Naive thymus-derived CD8-positive, alpha-beta T cell (primary cell): ENCODE measurements at regions not wholly inside any gene's neighbourhood (a gene's known extent, or its start where the extent isn't known, plus 50 kb on each side); places are given as distances from the start of the nearest gene placed in this dataset.

Experiments
- ATAC-seq, 2 donors: fragments of 150-1000 bp; cut with Tn5 transposase in 1 of 2; sonication (Bioruptor Pico), chemical (Tn5 transposase) in 1 of 2; 1 replicate in 1 of 2; 2 replicates in 1 of 2; pipeline ENCODE4 v1.10.0; 2021; ENCODE audit warnings: mild to moderate bottlenecking in 2 of 2, moderate library complexity in 2 of 2
- POLR2A ChIA-PET: fragments of 350-600 bp; sonication (Branson Sonifier 250); formaldehyde crosslinking; loops from one replicate; lab custom pipeline; 2021; ENCODE audit warnings: antibody characterized with exemption; lab: Charles Lee
- DNase-seq, 10 donors: peaks; one replicate each; pipeline versions ENCODE4 v3.0.0 to v3.0.0-alpha.2; 2020 to 2022
- H3K27ac Mint-ChIP-seq, 10 donors: one replicate each; pipeline ENCODE4 v1.8.0; 2020 to 2022; ENCODE audit warnings: mild to moderate bottlenecking in 10 of 10, mixed read lengths in 10 of 10, moderate library complexity in 4 of 10, inconsistent platforms in 1 of 10
- H3K27me3 Mint-ChIP-seq, 5 donors: one replicate each; pipeline ENCODE4 v1.8.0; 2021 to 2022; ENCODE audit warnings: mixed read lengths in 5 of 5
- H3K36me3 Mint-ChIP-seq, 3 donors: one replicate each; pipeline ENCODE4 v1.8.0; 2020 to 2022; ENCODE audit warnings: mixed read lengths in 3 of 3, mild to moderate bottlenecking in 2 of 3, inconsistent platforms in 1 of 3
- H3K4me1 Mint-ChIP-seq, 4 donors: one replicate each; pipeline ENCODE4 v1.8.0; 2021 to 2022; ENCODE audit warnings: mixed read lengths in 4 of 4
- H3K4me3 Mint-ChIP-seq, 10 donors: one replicate each; pipeline ENCODE4 v1.8.0; 2020 to 2022; ENCODE audit warnings: mild to moderate bottlenecking in 10 of 10, mixed read lengths in 10 of 10, moderate library complexity in 6 of 10, inconsistent platforms in 1 of 10
- H3K9me3 Mint-ChIP-seq, 9 donors: one replicate each; pipeline ENCODE4 v1.8.0; 2020 to 2022; ENCODE audit warnings: mixed read lengths in 9 of 9, mild to moderate bottlenecking in 3 of 9, inconsistent platforms in 1 of 9, moderate library complexity in 1 of 9

GRCh38 chr1:30035522-30036228 lies 687.7 kb downstream of the MATN1 start:
- no peak for DNase-seq
- Mint-ChIP-seq H3K27ac (no peak overlapping the region), H3K36me3 (peaks cover 0 to 4% (median 0%) of the 10 kb centered on the region in 3 donors), H3K4me3 (no peak overlapping the region), H3K27me3 (peaks cover 0 to 32% (median 16%) of the 10 kb centered on the region in 5 donors), H3K4me1 (no peaks in the 10 kb centered on the region), H3K9me3 (peaks cover 0 to 15% (median 4%) of the 10 kb centered on the region in 9 donors)
- ATAC-seq = no peak
- POLR2A ChIA-PET = no interaction called here

DNA sequence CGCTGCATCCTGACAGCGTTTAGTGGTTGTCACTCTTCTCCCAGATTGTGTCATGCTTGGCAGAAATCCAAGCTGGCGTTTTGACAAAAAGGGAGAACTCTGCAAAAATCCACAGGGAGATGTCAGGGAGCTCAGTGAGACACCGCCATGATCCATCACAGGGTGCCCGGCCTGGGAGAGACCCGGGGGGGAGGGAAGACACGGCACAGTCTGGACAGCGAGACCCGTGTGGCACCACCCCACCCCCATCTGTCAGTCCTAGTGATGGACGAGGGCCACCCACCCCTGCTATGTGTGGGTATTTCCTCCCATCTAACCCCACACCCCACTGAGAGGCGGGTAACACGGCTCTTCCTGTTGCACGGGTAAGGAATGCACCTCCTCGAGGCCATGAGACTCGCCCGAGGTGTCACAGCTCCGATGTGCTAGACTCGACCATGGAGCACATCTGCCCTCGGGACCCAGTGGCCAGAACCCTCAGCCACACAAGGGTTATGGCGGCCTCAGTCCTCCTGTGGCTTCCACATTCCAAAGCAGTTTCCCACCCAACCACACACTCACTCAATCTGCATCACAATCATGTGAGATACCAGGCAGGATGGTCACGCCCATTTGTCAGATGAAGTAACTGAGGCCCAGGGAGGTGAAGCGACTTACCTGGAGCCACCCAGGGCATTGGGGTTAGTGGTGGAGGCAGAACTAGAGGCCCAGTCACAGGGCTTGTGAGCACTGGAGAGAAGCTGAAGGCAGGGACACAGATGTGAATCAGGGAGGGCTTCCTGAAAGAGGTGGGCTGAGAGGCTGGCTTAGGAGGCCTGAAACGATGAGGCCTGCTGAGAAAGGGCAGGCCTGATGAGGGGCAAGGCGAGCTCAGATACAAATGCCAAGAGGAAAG lies 688.5 kb downstream of the MATN1 start:
- POLR2A ChIA-PET = no interaction called here
- Mint-ChIP-seq H3K27ac (no peak overlapping the region), H3K4me3 (no peak overlapping the region), H3K27me3 (peaks cover 0 to 25% (median 16%) of the 10 kb centered on the region in 5 donors), H3K9me3 (peaks cover 0 to 15% (median 4%) of the 10 kb centered on the region in 9 donors), H3K4me1 (no peaks in the 10 kb centered on the region), H3K36me3 (peaks cover 0 to 4% (median 0%) of the 10 kb centered on the region in 3 donors)
- DNase-seq = peak in 1 of 10 donors; percentile 53
- no peak for ATAC-seq

DNA sequence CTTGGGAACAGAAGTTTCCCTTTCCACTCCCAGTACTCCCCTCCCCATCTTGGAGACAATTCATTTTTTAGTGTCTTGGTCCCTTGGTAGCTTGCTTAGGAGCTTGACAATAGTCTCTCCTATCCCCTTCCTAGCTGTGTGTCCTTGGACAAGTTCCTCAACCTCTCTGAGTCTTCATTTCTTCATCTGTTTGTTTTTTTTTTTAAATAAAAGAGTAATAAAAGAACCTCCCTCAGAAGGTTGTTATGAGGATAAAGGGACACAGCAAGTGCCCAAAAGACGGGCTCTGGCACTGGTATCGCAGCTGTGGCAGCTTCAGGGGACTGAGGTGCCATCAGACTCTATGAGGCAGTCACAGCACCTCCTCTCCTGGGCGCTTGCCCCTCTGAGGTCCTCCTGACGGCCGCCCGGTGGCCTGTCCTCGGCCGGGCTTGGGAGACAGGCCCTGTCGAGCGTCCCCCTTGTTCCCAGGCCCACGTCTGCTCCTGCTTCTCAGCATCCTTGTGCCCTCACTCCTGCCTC lies 689.2 kb downstream of the MATN1 start:
- peaks cover 0 to 19% (median 13%) of the 10 kb centered on the region in 5 donors for H3K27me3 Mint-ChIP-seq
- H3K9me3 Mint-ChIP-seq = peaks cover 0 to 15% (median 4%) of the 10 kb centered on the region in 9 donors
- no peaks in the 10 kb centered on the region for H3K4me1 Mint-ChIP-seq
- H3K27ac Mint-ChIP-seq = no peak overlapping the region
- peaks cover 0 to 4% (median 0%) of the 10 kb centered on the region in 3 donors for H3K36me3 Mint-ChIP-seq
- DNase-seq (peak in 1 of 10 donors; percentile 21), ATAC-seq (no peak)
- POLR2A ChIA-PET = no interaction called here
- H3K4me3 Mint-ChIP-seq = no peak overlapping the region

DNA sequence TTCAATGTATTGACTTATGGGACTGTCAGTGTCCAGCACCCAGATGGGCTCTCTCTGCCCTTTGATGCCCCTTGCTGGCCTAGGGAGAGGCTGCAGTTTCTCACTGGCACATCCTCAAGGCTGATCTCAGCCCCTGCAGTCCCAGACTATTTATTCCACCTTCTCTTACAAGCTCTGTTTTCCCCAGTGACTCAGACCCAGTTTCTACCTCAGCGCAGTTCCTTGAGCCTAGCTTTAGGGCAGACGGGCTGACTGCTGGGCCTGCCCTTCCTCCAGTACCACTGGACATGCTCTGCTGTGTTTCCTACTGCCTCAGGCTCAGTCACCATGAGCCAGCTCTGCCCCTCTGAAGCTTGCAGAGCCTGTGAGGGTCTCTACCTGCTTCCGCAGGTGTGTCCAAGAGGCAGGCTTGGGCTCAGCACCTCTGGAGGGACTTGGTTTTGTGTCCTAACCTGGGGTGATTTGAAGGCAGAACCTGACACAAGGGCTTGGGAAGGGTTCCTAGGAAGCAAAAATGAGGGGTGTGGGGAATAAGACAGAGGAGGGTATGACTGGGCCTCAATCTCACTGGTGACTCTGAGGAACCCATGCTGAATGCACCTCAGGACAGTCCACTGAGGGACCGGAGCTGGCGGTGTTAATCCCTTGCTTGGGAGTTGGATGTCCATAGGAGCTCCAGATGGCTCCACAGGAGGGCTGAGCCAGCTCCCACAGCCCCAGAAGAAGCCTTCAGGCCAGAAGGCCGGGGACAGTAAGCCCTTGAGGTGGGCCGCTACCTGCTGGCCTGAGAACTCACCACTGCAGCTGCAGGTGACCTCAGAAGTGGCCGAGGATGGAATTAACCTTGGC lies 689.9 kb downstream of the MATN1 start:
- ATAC-seq = no peak
- peaks cover 0 to 4% (median 0%) of the 10 kb centered on the region in 3 donors for H3K36me3 Mint-ChIP-seq

DNA sequence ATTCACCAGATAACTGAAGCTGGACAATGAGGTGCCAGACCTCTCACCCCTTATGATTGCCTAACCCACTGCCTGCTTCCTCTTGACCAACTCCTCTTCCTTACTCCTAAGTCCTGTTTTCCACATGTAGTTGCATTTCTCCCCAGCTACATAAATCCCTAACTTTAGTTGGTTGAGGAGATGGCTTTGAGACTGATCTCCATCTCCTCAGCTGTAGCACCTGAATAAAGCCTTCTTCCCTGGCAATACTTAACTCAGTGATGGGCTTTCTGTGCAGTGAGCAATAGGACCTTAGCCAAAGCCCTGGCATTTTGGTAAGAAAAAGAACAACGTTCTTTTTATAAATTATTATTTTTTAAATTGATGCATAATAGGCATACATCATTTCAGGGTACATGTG lies 691.1 kb downstream of the MATN1 start:
- POLR2A ChIA-PET = no interaction called here
- Mint-ChIP-seq H3K27ac (no peak overlapping the region), H3K9me3 (peaks cover 0 to 15% (median 4%) of the 10 kb centered on the region in 9 donors), H3K4me1 (no peaks in the 10 kb centered on the region), H3K36me3 (peaks cover 0 to 4% (median 0%) of the 10 kb centered on the region in 3 donors), H3K27me3 (peaks cover 3 to 16% (median 9%) of the 10 kb centered on the region in 5 donors), H3K4me3 (no peak overlapping the region)
- no peak for ATAC-seq
- DNase-seq = no peak

More for the DNA sequence above, 689.9 kb downstream of the MATN1 start:
- H3K9me3 Mint-ChIP-seq = peaks cover 0 to 15% (median 4%) of the 10 kb centered on the region in 9 donors
- H3K4me1 Mint-ChIP-seq = no peaks in the 10 kb centered on the region
- POLR2A ChIA-PET = no interaction called here
- DNase-seq = no peak
- peaks cover 2 to 16% (median 14%) of the 10 kb centered on the region in 5 donors for H3K27me3 Mint-ChIP-seq
- no peak overlapping the region for H3K27ac Mint-ChIP-seq
- no peak overlapping the region for H3K4me3 Mint-ChIP-seq

- no peak for DNase-seq
- H3K36me3 Mint-ChIP-seq = peaks cover 0 to 4% (median 0%) of the 10 kb centered on the region in 3 donors
- no peak for ATAC-seq
- H3K27ac Mint-ChIP-seq = no peak overlapping the region
- H3K27me3 Mint-ChIP-seq = peaks cover 1 to 13% (median 7%) of the 10 kb centered on the region in 5 donors
- H3K9me3 Mint-ChIP-seq = peaks cover 0 to 15% (median 4%) of the 10 kb centered on the region in 9 donors
- POLR2A ChIA-PET = no interaction called here
- H3K4me3 Mint-ChIP-seq = no peak overlapping the region
- H3K4me1 Mint-ChIP-seq = no peaks in the 10 kb centered on the region
Measured at GRCh38 chr1:30029677-30030076, 693.7 kb downstream of the MATN1 start.

DNA sequence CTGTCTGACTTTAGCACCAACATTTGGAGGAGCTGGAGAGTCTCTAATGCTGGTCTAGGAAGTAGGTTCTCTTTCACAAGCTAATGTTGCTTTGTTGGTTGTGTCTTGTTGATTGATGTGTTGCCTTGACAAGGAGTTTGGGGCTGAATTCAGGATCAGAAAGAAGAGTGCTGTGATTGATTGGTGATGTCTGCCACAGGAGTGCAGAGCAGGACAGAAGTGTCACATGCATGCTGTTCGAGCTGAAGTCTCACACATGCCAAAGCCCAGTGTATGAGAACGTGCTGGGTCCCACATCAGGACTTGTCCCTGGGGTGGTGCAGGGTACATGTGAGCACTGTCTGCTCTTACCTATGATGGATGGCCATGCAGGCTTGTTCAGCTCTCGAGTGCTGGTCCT lies 694.4 kb downstream of the MATN1 start:
- H3K4me1 Mint-ChIP-seq = no peaks in the 10 kb centered on the region
- peaks cover 7 to 18% (median 9%) of the 10 kb centered on the region in 5 donors for H3K27me3 Mint-ChIP-seq
- no peak overlapping the region for H3K4me3 Mint-ChIP-seq
- ATAC-seq (no peak), DNase-seq (no peak)
- POLR2A ChIA-PET = no interaction called here
- H3K36me3 Mint-ChIP-seq = peaks cover 0 to 4% (median 0%) of the 10 kb centered on the region in 3 donors
- H3K27ac Mint-ChIP-seq = no peak overlapping the region
- peaks cover 0 to 15% (median 4%) of the 10 kb centered on the region in 9 donors for H3K9me3 Mint-ChIP-seq

- Mint-ChIP-seq H3K9me3 (peaks cover 0 to 11% (median 5%) of the 10 kb centered on the region in 9 donors), H3K4me1 (no peaks in the 10 kb centered on the region), H3K4me3 (no peak overlapping the region), H3K27ac (no peak overlapping the region), H3K27me3 (peaks cover 7 to 19% (median 15%) of the 10 kb centered on the region in 5 donors), H3K36me3 (peaks cover 0 to 4% (median 0%) of the 10 kb centered on the region in 3 donors)
- POLR2A ChIA-PET = no interaction called here
- ATAC-seq (no peak), DNase-seq (no peak)
Measured at GRCh38 chr1:30028283-30028682, 695.1 kb downstream of the MATN1 start.

DNA sequence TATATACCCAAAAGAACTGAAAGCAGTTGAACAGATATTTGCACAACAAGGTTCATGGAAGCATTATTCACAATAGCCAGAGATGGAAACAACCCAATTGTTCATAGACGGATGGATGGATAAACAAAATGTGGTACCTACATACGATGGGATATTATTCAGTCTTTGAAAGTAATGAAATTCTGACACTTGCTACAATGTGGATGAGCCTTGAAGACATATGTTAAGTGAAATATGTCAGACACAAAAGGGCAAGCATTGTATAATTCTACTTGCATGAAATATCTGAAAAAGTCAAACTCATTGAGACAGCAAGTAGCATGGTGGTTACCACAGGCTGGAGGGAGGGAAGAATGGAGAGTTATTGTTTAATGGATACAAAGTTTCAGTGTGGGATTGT lies 696.1 kb downstream of the MATN1 start:
- H3K27ac Mint-ChIP-seq = no peak overlapping the region
- ATAC-seq (no peak), DNase-seq (no peak)
- peaks cover 0 to 7% (median 2%) of the 10 kb centered on the region in 9 donors for H3K9me3 Mint-ChIP-seq
- H3K36me3 Mint-ChIP-seq = no peaks in the 10 kb centered on the region
- no peaks in the 10 kb centered on the region for H3K4me1 Mint-ChIP-seq
- POLR2A ChIA-PET = no interaction called here
- no peak overlapping the region for H3K4me3 Mint-ChIP-seq
- peaks cover 11 to 27% (median 25%) of the 10 kb centered on the region in 5 donors for H3K27me3 Mint-ChIP-seq

- DNase-seq = no peak
- Mint-ChIP-seq H3K27ac (no peak overlapping the region), H3K27me3 (peaks cover 13 to 42% (median 28%) of the 10 kb centered on the region in 5 donors), H3K36me3 (peaks cover 0 to under 1% (median 0%) of the 10 kb centered on the region in 3 donors), H3K4me3 (no peak overlapping the region), H3K9me3 (peaks cover 0 to 8% (median 1%) of the 10 kb centered on the region in 9 donors), H3K4me1 (no peaks in the 10 kb centered on the region)
- ATAC-seq = no peak
- POLR2A ChIA-PET = no interaction called here
Measured at GRCh38 chr1:30024411-30025195, 698.8 kb downstream of the MATN1 start.

- Mint-ChIP-seq H3K27me3 (peaks cover 13 to 42% (median 25%) of the 10 kb centered on the region in 5 donors), H3K36me3 (peaks cover 0 to 5% (median 0%) of the 10 kb centered on the region in 3 donors), H3K4me1 (no peaks in the 10 kb centered on the region), H3K4me3 (no peak overlapping the region), H3K27ac (no peak overlapping the region), H3K9me3 (peaks cover 0 to 13% (median 6%) of the 10 kb centered on the region in 9 donors)
- POLR2A ChIA-PET = no interaction called here
- no peak for DNase-seq
- ATAC-seq = no peak
Measured at GRCh38 chr1:30023339-30024022, 699.9 kb downstream of the MATN1 start.
